ENCODE measurements at regions not wholly inside any gene's neighbourhood (a gene's known extent, or its start where the extent isn't known, plus 50 kb on each side); places are given as distances from the start of the nearest gene placed in this dataset.

- H3K4me3 ChIP-seq (ENCODE audit: low read depth, low read length), result no peak overlapping the region
- no peak for DNase-seq (ENCODE audit: low read depth)
- TF ChIP-seq CTCF (IDR thresholded peaks at IDR 0.05; ENCODE audit: insufficient read depth, low read depth, low read length), result no peak
Observed at GRCh38 chr2:126765395-126765794, 109.4 kb downstream of the GYPC start.

- no peak for DNase-seq (ENCODE audit: low read depth)
- no peak overlapping the region for H3K4me3 ChIP-seq (ENCODE audit: low read depth, low read length)
- TF ChIP-seq CTCF (IDR thresholded peaks at IDR 0.05; ENCODE audit: insufficient read depth, low read depth, low read length), result no peak
Observed at GRCh38 chr2:126766295-126766968, 110.5 kb downstream of the GYPC start.

GRCh38 chr2:126766969-126767296 is 111.0 kb downstream of the GYPC start:
- DNase-seq (ENCODE audit: low read depth), result no peak
- H3K4me3 ChIP-seq (ENCODE audit: low read depth, low read length), result no peak overlapping the region
- no peak for TF ChIP-seq CTCF (IDR thresholded peaks at IDR 0.05; ENCODE audit: insufficient read depth, low read depth, low read length)

- no peak for TF ChIP-seq CTCF (IDR thresholded peaks at IDR 0.05; ENCODE audit: insufficient read depth, low read depth, low read length)
- DNase-seq (ENCODE audit: low read depth), result no peak
- H3K4me3 ChIP-seq (ENCODE audit: low read depth, low read length), result no peak overlapping the region
Observed at GRCh38 chr2:126769118-126769517, 113.2 kb downstream of the GYPC start.

GRCh38 chr2:126770466-126770865 is 114.5 kb downstream of the GYPC start:
- no peak for TF ChIP-seq CTCF (IDR thresholded peaks at IDR 0.05; ENCODE audit: insufficient read depth, low read depth, low read length)
- no peak overlapping the region for H3K4me3 ChIP-seq (ENCODE audit: low read depth, low read length)
- no peak for DNase-seq (ENCODE audit: low read depth)

- no peak for DNase-seq (ENCODE audit: low read depth)
- no peak for TF ChIP-seq CTCF (IDR thresholded peaks at IDR 0.05; ENCODE audit: insufficient read depth, low read depth, low read length)
- H3K4me3 ChIP-seq (ENCODE audit: low read depth, low read length), result no peak overlapping the region
Observed at GRCh38 chr2:126771094-126771493, 115.1 kb downstream of the GYPC start.
